Mucosa of rectum (tissue), 2 donors: ENCODE measurements at regions not wholly inside any gene's neighbourhood (a gene's known extent, or its start where the extent isn't known, plus 50 kb on each side); places are given as distances from the start of the nearest gene placed in this dataset.

Source experiments
- H3K27ac ChIP-seq, 2 donors: one replicate each; pipeline ENCODE4 v1.7.0; 2013; ENCODE audit warnings: inconsistent platforms in 2 of 2, low read depth in 2 of 2, low read length in 2 of 2
- H3K27me3 ChIP-seq, 2 donors: one replicate each; pipeline ENCODE4 v1.7.0; 2013; ENCODE audit warnings: low read length in 2 of 2; ENCODE audit not compliant: control insufficient read depth in 2 of 2, insufficient read depth in 2 of 2
- H3K36me3 ChIP-seq, 2 donors: one replicate each; pipeline ENCODE4 v1.7.0; 2013; ENCODE audit warnings: low read length in 2 of 2; ENCODE audit not compliant: control insufficient read depth in 2 of 2, insufficient read depth in 2 of 2
- H3K4me1 ChIP-seq, 2 donors: one replicate each; pipeline ENCODE4 v1.7.0; 2013; ENCODE audit warnings: low read length in 2 of 2, mild to moderate bottlenecking in 1 of 2; ENCODE audit not compliant: control insufficient read depth in 2 of 2, insufficient read depth in 2 of 2
- H3K4me3 ChIP-seq, 2 donors: one replicate each; pipeline ENCODE4 v1.7.0; 2013; ENCODE audit warnings: low read length in 2 of 2
- H3K9ac ChIP-seq, 2 donors: one replicate each; pipeline ENCODE4 v1.7.0; 2013; ENCODE audit warnings: low read length in 2 of 2, low read depth in 1 of 2, mild to moderate bottlenecking in 1 of 2
- H3K9me3 ChIP-seq, 2 donors: one replicate each; pipeline ENCODE4 v1.7.0; 2013; ENCODE audit warnings: low read length in 2 of 2; ENCODE audit not compliant: control insufficient read depth in 2 of 2
- donor health status: healthy.
- donor health status: Normal muscosa, but diverticular disease.

DNA sequence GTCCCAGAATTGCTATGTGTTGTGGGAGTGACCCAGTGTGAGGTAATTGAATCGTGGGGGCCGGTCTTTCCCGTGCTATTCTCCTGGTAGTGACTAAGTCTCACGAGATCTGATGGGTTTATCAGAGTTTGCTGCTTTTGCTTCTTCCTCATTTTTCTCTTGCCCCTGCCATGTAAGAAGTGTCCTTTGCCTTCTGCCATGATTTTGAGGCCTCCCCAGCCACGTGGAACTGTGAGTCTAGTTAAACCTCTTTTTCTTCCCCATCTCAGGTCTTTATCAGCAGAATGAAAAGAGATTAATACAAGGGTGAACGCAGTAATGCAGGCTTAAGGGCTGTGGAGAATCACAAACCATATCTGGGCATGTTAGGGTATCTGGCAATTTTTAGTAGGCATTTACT is 624.0 kb downstream of the USP25 start:
- no peaks in the 10 kb centered on the region for H3K36me3 ChIP-seq
- no peak overlapping the region for H3K27ac ChIP-seq
- H3K27me3 ChIP-seq, result no peaks in the 10 kb centered on the region
- H3K4me1 ChIP-seq, result no peaks in the 10 kb centered on the region
- no peak overlapping the region for H3K9ac ChIP-seq
- no peak overlapping the region for H3K4me3 ChIP-seq
- no peaks in the 10 kb centered on the region for H3K9me3 ChIP-seq

DNA sequence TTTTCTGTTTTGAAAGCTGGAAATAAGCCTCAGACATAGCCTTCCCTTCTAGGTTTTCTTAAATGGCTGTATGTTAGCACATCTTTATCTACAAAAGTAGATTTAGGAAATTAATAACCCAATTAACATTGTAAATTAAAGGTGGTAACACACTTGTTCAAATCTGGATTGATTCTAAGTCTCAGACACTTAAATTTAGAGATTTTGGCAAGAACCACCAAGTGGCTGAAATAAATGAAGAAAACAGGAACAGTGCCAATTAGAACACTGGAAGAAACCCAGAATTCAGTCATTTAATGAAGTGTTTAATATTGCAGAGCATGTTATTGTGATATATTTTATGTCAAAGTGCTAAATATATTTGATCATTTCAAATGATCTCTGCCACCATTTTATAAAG is 628.2 kb downstream of the USP25 start:
- H3K9ac ChIP-seq, result no peak overlapping the region
- H3K4me3 ChIP-seq, result no peak overlapping the region
- H3K27ac ChIP-seq, result no peak overlapping the region
- H3K36me3 ChIP-seq, result no peaks in the 10 kb centered on the region
- no peaks in the 10 kb centered on the region for H3K4me1 ChIP-seq
- no peaks in the 10 kb centered on the region for H3K27me3 ChIP-seq
- peaks cover 0 to 3% of the 10 kb centered on the region in 2 donors for H3K9me3 ChIP-seq

DNA sequence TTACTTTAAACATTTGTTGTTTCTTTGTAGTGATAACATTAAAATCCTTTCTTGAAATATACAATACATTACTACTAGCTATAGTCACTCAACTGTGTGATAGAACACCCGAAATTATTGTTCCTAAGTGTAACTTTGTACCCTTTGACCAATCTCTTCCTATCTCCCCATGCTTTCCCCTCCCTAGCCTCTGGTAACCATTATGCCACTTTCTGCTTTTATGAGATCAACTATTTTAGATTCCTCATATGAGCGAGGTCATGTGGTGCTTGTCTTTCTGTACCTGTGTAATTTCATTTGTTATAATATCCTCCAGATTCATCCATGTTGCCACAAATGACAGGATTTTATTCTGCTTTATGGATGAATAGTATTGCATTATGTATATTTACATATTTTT is 629.0 kb downstream of the USP25 start:
- Histone ChIP-seq H3K4me1 (no peaks in the 10 kb centered on the region), H3K9me3 (peaks cover 0 to 3% of the 10 kb centered on the region in 2 donors), H3K4me3 (no peak overlapping the region), H3K27me3 (no peaks in the 10 kb centered on the region), H3K27ac (no peak overlapping the region), H3K9ac (no peak overlapping the region), H3K36me3 (no peaks in the 10 kb centered on the region)

DNA sequence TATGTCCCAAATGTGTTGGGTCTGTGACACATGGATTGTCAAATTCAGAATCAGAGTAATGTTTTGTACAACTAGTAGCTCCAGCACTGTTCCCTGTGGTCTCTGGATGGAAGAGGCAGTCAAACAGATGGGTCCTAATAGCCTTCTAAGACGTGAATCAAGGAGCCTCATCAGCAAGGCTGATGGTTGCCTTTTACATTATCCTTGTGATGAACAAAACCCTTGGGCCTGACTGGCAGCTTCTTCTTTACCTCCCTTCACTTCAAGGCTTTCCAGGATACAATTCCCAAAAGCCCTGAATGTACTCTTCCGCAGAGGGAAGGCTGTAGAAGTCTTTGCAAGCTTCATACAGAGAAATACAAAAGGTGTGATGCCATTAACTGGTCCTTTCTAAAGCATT is 633.3 kb downstream of the USP25 start:
- Histone ChIP-seq H3K9ac (no peak overlapping the region), H3K27me3 (no peaks in the 10 kb centered on the region), H3K4me3 (no peak overlapping the region), H3K4me1 (no peaks in the 10 kb centered on the region), H3K36me3 (no peaks in the 10 kb centered on the region), H3K27ac (no peak overlapping the region), H3K9me3 (peaks cover 0 to 3% of the 10 kb centered on the region in 2 donors)

DNA sequence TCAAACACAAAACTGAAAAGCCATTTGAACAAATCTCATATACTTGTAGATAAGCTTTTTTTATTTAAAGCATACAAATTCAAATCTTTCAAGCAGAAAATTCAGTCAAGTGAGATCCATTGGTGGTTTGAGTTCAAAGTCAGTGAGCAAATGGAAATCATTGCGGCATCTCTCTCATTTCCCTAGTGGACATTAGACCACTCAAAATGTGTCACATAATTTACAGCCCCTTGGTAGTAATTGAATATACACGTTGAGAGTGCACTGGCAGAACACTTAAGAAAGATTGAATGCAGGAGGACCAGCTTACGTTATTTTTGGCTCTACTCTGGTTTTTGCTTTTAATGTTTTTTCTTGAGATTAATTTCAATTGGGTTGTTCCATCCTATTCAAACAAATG is 633.7 kb downstream of the USP25 start:
- H3K27ac ChIP-seq, result no peak overlapping the region
- H3K9ac ChIP-seq, result no peak overlapping the region
- H3K4me1 ChIP-seq, result no peaks in the 10 kb centered on the region
- H3K36me3 ChIP-seq, result no peaks in the 10 kb centered on the region
- peaks cover 0 to 3% of the 10 kb centered on the region in 2 donors for H3K9me3 ChIP-seq
- H3K4me3 ChIP-seq, result no peak overlapping the region
- H3K27me3 ChIP-seq, result no peaks in the 10 kb centered on the region

DNA sequence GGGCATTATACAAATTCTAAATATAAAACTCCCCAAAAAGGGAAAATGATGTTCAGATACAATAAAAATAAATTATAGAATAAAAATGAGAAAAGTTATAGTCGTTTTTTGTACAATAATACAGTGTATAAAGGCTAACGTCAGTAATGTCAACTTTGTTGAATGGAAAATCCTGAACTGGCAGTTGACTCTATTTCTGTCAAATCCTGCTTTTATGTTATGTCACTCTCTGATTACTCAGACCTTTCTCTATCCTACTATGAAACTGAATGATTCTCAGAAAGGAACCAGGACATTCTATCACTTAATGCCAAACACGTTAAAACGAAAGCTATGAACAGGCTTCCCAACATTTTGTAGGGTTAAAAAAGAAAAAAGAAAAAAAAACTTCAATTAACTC is 636.4 kb downstream of the USP25 start:
- Histone ChIP-seq H3K27me3 (no peaks in the 10 kb centered on the region), H3K9ac (no peak overlapping the region), H3K9me3 (no peaks in the 10 kb centered on the region), H3K36me3 (no peaks in the 10 kb centered on the region), H3K4me3 (no peak overlapping the region), H3K4me1 (no peaks in the 10 kb centered on the region), H3K27ac (no peak overlapping the region)

DNA sequence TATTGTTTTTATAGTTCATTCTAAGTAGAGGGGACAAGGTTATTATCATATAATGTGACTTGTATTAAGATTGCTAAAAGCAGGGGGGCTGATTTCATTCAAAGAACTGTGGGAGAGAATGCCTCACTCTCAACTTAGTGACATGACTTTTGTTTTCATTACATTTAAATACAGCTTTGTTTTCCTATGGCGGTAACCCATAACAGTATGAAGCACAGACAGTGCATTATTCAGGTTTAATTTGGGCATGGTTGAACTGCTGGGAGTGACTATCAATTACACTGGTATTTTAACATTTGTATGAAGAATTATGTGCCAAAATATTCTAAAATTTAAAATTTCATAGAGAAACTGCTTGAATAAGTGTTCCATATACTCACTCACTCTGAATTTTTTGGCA is 637.3 kb downstream of the USP25 start:
- H3K9me3 ChIP-seq, result no peaks in the 10 kb centered on the region
- no peaks in the 10 kb centered on the region for H3K4me1 ChIP-seq
- H3K4me3 ChIP-seq, result no peak overlapping the region
- no peak overlapping the region for H3K27ac ChIP-seq
- no peak overlapping the region for H3K9ac ChIP-seq
- no peaks in the 10 kb centered on the region for H3K27me3 ChIP-seq
- no peaks in the 10 kb centered on the region for H3K36me3 ChIP-seq

DNA sequence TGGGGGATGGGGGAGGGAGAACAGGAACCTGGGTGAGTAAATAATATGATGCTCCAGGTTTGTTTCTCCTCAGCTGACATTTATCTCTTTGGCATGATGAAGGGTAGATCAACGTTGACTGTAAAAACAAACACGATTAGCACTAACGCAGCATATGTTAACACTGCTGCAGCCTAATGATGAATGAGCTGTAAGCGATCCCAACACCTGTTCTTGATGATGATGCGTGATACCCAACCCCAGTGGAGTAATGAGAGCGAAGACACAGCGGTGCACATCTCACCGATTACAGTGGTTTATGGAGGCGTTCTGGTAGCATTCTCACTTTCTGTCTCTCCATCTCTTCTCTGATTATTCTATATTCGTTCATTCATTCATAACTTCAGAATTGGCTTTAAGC is 640.4 kb downstream of the USP25 start:
- H3K27ac ChIP-seq, result no peak overlapping the region
- no peaks in the 10 kb centered on the region for H3K4me1 ChIP-seq
- no peaks in the 10 kb centered on the region for H3K9me3 ChIP-seq
- H3K36me3 ChIP-seq, result no peaks in the 10 kb centered on the region
- no peaks in the 10 kb centered on the region for H3K27me3 ChIP-seq
- H3K9ac ChIP-seq, result no peak overlapping the region
- H3K4me3 ChIP-seq, result no peak overlapping the region

DNA sequence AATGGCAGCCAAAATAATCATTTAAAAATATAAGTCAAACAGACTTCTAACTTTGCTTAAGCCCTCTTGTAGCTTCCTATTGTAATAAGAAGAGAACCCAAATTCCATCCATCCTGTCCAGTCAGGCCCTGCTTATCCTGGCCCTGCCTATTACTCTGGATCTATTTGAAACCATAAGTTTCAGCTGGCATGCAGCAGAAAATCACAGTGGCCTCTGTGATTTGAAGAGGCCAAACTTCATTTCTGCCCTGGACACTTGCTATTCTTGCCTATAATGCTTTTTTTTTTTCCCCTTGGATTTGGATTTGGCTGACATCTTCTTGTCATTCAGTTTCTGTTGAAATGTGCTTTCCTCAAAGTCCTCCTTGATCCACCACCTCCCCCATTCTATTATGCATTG is 642.8 kb downstream of the USP25 start:
- Histone ChIP-seq H3K27me3 (no peaks in the 10 kb centered on the region), H3K27ac (no peak overlapping the region), H3K9me3 (no peaks in the 10 kb centered on the region), H3K36me3 (no peaks in the 10 kb centered on the region), H3K9ac (no peak overlapping the region), H3K4me1 (no peaks in the 10 kb centered on the region), H3K4me3 (no peak overlapping the region)

DNA sequence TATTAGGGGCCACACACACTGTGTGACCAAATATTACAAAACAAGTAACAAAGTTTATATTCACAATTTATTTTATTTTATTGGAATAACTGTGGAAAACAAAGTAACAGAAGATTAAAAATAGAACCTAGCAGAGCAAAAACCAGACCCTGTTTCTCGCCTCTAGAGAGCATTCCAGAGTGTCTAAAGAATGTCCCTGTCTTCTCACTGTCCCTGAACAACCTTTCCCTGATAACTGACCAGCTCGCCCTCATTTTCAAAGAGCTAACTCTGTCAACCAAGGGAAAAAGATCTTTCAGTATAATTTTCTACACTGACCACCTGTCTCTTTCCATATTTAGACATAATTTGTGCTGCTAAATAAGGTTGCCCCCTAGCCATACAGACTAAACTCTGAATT is 646.9 kb downstream of the USP25 start:
- H3K9ac ChIP-seq, result no peak overlapping the region
- H3K36me3 ChIP-seq, result no peaks in the 10 kb centered on the region
- H3K4me3 ChIP-seq, result no peak overlapping the region
- H3K27ac ChIP-seq, result no peak overlapping the region
- H3K27me3 ChIP-seq, result no peaks in the 10 kb centered on the region
- H3K4me1 ChIP-seq, result no peaks in the 10 kb centered on the region
- H3K9me3 ChIP-seq, result no peaks in the 10 kb centered on the region

DNA sequence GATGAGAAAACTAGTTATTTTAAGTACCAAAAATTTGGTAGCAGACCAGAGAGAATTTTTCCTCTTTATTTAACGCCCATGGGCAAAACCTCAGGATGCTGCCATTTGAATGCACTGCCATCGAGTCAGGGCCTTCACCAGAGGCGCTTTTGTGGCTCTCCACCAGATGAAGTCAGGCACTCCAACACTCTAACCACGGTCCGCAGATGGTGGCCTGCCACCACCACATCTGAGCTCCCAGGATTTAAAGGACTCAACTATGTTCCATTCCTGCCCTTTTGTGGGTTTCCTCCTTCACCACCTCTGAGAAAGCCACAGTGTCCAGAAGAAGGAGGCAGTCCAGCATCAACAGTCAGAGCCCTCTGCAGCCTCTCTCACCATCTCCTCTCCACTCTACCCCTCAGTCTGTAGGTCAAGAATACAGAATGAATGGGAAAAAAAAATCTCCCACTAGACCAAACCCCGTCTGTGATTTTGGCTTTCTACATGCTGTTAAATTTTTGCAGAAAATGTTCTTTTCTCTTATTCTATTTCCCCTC is 647.4 kb downstream of the USP25 start:
- H3K4me1 ChIP-seq, result no peaks in the 10 kb centered on the region
- no peak overlapping the region for H3K9ac ChIP-seq
- H3K27ac ChIP-seq, result no peak overlapping the region
- H3K36me3 ChIP-seq, result no peaks in the 10 kb centered on the region
- H3K27me3 ChIP-seq, result no peaks in the 10 kb centered on the region
- H3K4me3 ChIP-seq, result no peak overlapping the region
- no peaks in the 10 kb centered on the region for H3K9me3 ChIP-seq
